NOMO-1 (cell line): ENCODE measurements at regions not wholly inside any gene's neighbourhood (a gene's known extent, or its start where the extent isn't known, plus 50 kb on each side); places are given as distances from the start of the nearest gene placed in this dataset.
"Not testable (repeated sequence)": the region's sequence is repeated elsewhere in the genome, so short reads cannot be mapped to it uniquely, and the experiment has no call there.

Source experiments
- DNase-seq, 2 experiments: peaks; one replicate each; lab custom pipeline; 2025; ENCODE audit not compliant: unreplicated experiment in 2 of 2; lab: John Stamatoyannopoulos, UW

DNA sequence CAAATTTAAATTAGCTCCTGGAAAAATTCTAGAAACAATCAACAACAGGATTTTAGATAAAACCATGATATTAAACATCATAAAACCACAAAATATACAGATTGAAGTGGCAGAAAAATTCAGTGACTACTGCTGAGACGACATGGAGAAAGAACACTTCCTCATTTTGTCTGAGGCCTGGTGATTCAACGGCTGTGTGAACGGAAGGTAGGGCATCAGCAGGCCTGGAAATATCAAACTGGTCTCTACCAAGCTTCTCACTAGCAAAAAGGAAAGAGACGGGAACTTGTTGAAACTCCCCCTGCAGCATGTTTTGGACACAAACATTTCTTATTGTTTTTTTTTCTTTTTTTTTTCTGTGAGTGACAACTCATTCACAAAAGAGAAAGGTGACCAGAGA lies 58.0 kb upstream of the AHI1 start:
- DNase-seq: peak; percentile 79 to 90

DNA sequence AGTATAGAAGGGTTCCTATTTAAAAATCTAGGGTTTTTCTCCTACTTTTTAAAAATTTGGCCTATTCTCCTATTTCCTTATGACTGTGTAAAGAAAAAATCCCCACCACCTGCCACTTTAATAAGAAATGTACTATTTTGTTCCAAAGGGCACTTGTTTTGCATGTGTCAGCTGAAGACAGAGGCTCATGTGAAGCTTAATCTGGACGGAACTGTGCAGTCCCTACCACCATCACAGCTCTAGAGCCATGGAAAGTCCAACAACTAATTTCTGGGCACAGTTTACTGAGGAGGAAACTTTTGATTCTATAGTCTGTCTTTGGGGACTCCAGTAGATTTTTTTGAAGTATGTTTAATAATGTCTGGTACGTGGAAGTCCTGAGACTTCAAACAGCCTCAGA lies 60.0 kb upstream of the AHI1 start:
- DNase-seq: no peak

DNA sequence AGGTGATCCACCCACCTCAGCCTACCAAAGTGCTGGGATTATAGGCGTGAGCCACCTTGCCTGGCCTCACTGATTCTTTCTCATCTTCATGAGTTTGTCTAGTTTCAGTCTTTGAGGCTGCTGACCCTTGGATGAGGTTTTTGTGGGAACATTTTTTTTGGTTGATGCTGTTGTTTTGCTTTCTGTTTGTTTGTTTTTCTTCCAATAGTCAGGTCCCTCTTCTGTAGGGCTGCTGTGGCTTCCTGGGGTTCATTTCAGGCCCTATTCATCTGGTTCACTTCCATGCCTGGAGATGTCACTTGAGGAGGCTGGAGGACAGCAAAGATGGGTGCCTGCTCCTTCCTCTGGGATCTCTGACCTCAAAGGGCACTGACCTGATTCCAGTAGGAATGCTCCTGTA lies 68.1 kb upstream of the AHI1 start:
- DNase-seq: not testable (repeated sequence)

DNA sequence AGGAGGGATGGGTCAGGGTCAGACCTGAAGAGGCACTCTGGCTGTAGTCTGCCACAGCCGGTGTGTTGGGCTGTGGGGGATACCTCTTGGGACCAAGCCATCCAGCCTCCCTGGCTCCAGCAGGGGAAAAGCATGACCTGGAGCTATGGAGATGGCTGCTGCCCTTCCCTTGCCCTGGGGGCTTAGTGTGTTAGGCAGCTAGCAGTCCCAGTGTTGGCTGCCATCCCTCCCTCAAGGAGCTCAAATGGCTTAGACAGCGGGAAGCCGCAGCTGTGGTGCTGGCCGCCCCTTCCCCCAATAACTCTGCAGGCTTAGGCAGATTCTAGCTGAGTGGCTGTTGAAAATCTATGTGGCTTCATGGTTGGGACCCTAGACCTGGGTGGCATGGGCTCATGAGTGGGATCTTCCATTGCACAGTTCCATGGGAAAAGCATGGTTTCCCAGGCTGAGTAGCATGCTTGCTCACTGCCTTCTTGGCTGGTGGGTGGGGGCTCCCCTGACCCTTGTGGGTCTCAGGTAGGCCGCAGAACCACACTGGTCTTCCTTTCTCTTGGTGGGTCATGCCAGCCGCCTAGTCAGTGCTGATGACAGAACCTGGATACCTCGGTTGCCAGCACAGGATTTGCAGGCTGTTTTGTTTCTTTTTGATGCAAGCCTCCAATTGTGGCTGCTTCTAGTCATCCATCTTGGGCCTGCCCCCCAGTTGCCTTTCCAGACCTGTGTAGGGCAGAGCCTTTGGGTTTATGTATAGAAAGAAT lies 69.0 kb upstream of the AHI1 start:
- no peak for DNase-seq

DNA sequence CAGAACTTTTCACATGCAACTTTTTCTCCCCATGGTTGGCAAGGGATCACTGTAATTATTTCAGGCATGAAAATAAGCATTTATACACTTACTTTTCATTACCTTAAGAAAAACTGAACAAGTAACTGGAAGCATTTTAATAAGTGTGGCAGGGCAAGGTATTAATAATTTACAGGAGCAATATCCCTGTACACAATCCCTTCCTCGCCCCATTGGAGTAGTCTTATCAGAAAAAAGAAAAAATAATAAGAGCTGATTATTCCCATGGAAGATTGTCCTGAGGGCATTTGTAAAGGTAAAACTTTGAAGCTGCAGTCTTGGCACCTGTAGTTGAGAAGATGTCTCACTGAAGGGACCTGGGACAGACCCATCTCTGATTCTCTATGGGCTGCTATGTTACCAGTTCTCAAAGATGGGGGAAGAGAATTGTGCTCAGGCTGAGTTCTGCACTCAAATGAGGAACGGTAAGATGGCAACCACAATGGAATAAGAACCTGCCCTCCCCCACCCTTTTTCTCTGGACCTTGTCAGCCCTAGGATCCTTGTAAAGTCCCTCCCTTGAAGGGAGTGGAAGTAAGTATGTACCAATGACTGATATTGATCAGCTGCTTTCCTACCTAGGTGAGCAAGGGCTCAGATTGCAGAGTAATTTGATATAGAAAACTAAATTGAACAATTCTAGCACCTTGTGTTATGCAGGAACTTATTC lies 70.0 kb upstream of the AHI1 start:
- DNase-seq: no peak

DNA sequence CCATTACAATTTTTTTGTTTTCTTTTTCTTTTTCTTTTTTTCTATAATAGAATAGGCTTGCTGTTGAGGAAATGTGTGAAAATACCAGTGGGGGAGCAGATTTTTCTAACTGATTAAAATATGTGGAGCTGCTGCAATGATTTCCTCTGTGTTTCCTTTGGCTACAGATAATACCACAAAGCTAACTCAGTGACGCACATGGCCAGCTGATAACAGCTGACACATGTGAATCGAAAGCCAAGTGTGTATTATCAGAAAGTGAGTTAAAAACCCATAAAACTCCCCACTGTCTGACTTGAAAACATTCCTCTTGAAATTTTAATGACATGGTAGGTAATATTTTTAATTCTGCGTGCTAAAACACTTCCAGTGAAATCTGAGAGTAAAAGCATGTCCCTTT lies 70.8 kb upstream of the AHI1 start:
- DNase-seq: no peak

DNA sequence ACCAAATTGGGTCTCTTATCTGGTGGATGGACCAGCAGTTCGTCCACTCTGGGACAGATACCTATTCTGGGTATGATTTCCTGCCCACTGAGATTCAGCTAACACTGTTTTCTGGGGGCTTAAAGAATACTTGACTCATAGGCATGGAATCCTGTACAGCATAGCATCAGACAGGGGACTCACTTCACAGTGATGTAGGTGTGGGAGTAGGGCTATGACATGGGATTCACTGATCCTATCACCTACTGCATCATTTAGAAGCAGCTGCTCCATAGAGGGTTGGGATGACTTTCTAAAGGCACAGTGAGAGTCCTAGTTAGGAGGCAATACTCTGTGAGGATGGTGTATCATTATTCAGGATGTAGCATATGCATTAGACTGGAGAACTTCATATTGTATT lies 74.5 kb upstream of the AHI1 start:
- DNase-seq: no peak

DNA sequence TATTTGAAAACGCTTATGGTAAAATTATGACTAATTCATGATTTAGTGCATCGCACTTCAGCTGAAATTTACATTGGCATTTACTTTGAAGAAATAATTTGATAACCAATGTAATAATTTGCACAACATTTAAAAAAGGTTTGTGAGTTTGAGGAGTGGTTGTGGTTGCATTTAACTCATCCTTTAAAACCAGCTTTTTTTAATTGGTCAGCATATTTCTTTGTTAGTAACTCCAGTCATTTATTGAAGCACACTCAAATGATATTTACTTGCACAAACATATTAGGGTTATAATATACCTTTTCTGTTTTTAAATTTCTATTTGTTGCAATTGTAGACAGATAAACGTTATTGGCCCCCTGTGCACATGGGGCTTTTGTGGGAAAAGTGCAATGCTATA lies 78.1 kb upstream of the AHI1 start:
- DNase-seq: no peak

DNA sequence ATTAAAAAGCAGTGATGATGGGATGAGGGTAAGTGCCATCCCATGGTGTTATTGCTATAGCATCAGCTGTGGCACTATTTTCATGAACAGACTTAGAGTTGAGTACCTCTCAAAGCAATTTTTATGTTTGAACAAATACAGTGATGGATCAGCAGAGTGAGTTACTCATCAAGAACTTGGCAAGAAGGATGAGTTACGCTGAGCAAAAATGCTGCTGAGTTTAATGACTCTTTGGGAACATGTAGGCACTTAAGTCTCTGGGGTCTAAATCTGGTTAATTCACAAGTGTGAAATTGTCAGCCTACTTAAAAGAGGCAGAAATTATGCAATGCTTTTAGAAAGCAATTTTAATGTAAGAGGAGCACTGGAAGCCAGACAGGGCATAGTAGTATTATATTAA lies 78.5 kb upstream of the AHI1 start:
- no peak for DNase-seq

DNA sequence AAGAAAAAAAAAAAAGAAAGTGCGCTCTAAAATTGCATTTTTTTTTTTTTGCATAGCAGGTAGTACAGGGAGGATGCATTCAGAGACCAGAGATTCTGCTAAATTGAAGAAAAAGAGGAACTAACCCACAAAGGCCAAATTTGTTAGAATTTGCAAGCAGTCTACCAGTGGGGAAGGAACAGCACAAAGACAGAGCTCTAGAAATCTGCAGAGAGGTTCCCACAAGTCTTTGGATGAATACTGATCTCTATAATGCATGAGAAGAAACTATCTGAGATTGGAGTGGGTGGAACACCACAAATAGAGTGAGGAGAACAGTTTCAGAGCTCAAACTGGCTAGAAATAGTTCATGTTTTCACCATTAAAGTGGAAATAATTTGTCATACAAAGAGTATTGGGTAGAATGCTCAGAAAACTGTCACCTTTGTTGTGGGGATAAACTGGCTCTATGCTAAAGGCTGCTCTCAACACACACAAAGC lies 79.6 kb upstream of the AHI1 start:
- DNase-seq: peak; percentile 2 to 41

DNA sequence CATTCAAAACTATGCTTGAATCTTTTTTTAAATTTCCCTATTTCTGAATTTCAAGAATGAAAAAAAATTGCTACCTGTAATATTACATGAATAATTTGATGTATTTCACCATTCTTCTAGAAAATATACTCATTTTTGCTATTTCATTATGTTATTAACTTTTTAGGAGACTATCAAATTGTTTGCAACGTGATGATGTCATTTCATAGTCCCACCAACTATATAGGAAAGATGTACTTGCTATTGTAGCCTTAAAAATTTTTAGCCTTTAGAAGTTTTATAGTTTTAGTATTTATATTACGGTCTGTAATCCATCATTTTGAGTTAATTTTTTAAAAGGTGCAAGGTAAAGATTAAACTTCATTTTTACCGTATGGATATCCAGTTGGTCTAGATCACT lies 81.4 kb upstream of the AHI1 start:
- DNase-seq: no peak

DNA sequence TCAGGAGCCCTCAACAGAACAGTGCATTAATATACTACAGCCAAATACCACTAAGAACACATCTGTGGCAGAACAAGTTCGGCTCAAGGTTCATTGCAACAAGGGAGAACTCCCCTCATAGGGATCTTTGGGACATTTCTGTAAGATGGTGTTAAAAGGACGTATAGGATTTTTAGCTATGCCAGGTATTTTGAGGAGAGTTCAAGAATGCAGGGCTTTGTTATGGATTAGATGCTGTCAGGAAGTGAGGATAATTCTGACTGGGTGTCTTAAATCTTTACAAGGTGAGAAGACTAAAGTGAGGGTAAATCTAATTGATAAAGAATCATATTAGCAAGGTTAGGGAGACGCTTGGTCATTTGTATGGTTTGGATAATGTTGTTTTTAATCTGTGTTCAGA lies 83.7 kb upstream of the AHI1 start:
- no peak for DNase-seq

DNA sequence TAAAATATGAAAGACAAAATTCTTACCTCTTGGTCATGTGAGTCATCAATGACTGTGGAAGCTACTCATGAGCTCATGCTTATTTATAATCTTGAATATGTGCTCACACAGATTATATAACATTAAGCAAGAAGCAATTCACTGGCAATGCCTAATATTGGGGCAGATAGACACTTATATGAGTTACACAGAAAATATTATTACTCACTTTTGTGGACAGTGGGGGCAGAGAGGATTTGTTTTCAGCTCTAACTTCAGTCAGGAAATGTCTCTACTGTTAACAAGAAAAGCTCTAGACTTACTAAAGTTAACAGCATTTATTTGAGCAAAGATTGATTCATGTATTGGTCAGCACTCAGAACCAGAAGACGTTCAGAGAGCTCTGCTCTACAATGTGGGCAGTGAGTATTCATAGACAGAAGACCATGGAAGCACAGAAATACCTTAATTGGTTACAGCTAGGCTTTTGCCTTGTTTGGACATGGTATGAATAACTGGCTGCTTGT lies 85.8 kb upstream of the AHI1 start:
- no peak for DNase-seq

DNA sequence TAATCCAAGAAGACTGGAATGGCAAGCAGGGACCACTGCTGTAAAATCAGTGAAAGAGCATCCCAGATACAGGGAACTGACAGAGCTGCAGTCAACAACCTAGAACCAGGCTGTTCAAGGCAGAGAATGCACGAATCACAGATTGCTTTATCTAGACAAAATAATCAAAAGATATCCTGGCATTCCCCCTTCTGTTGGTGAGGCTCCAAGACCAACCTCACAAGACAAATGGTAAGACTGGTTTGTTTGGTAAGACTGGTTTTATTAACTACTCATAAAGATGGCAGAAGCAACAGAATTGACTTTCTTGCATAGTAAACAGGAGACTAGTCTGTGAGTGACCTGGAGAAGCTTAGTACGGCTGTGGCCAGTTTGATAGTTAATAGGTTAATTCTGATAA lies 88.8 kb upstream of the AHI1 start:
- no peak for DNase-seq

DNA sequence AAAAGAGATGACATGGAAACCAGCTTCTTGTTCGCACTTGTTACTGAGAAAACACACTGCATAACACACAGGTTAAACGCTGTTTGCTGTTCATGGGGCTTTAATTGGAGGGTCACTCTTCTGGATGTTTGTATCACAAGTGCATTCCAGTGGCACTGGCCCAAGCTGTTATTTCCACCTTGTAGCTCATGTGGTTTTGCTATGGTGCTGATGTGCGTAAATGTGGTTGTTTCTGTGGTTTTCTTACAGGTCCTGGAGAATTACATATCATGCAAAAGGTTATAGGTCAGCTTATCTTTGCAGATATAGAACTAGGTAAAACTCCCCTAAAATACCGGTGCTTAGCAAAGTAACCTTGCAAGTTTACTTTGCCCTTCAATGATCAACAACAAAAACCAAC lies 89.3 kb upstream of the AHI1 start:
- DNase-seq: no peak

DNA sequence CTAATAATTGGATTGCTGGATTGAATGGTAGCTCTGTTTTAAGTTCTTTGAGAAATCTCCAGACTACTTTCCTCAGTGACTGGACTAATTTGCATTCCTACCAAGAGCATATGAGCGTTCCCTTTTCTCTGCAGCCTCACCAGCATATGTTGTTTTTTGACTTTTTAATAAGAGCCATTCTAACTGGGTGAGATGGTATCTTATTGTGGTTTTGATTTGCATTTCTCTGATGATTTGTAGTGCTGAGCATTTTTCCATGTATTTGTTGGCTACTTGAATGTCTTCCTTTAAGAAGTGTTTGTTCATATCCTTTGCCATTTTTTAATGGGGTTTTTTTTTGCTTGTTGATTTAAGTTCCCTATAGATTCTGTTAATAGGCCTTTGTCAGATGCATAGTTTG lies 94.7 kb upstream of the AHI1 start:
- DNase-seq: no peak

DNA sequence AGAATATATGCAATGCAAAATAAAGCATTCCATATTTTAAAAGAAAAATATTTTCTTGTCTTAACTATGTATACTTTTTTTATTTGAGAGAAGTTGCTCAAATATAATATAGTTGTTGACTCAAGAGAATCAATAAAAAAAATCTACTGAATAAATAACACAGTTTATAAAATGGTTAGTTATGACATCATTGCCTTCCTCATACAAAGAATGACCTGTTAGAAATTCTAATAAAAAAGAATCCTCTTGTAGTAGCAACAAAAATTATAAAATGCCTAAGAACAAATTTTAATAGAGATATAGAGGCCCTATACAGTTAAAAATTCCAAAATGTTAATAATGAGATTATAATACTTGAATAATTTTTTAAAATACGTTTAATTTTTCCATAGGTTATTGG lies 96.5 kb upstream of the AHI1 start:
- DNase-seq: no peak

DNA sequence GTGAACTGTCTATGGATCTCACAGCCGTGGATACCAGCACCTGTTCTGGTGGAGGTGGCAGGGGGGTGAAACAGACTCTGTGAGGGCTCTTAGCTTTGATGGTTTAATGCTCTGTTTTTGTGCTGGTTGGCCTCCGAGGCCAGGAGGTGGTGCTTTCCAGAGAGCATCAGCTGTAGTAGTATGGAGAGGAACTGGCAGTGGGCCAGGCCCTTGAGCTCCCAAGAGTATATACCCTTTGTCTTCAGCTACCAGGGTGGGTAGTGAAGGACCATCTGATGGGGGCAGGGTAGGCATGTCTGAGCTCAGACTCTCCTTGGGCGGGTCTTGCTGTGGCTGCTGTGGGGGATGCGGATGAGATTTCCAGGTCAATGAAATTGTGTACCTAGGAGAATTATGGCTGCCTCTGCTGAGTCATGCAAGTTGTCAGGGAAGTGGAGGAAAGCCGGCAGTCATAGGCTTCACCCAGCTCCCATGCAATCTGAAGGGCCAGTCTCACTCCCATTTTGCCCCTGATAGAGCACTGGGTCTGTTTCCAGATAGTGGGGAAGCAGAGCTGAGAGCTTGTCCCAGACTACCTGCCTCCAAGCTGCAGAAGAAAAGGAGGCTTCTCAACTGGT lies 102.7 kb upstream of the AHI1 start:
- no peak for DNase-seq

DNA sequence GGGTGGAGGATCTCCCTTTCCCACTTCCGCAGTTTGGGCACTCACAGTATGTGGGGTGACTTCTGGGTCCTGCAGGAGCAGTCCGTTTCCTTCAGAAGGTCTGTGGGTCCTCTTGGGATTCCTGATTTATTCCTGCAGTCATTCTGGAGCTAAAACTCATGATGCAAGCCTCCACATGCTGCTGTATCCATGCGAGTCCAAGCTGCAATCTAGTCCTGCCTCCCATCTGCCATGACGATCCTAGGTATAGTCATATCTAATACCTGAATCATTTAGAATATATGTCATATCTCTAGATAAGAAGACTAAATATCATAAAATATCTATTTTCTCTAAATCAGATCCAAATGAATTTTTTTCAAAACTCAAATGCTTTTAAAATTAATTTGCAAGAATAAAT lies 103.4 kb upstream of the AHI1 start:
- no peak for DNase-seq

DNA sequence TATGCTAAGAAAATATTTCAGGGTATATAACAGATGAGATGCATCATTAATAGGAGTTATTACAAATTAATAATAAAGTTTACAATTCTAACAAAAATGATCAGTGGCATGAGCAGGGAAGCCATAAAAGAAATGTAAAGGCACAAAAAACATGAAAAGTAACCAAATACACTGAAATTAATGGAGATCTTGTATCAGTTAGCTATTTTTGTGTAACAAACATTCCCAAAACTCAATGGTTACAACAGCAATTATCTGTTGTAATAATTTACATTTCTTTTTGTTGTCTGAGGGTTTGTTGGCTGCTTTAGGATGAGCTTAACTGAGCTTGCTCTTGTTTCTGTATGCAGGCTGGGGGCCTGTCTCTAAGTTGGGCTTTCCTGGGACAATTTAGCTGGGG lies 104.3 kb upstream of the AHI1 start:
- DNase-seq: no peak

DNA sequence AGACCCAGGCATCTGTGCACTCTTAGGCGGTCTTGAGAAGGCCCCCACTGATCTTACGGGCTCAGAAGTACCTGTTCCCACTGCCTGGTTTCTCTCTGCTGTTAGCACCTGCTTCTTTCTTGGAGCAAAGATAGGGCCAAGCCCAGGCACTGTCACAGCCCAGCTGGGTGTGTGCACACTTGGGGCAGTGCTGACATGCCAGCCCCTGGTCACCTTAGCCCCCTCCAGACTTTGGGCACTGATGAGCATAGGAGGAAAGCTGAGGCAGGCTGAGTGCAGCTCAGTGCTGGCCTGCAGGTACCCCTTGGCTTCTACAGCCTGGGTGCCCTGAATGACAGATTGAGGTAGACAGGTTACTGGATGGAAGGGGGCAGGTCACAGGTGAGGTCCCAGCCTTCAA lies 105.7 kb upstream of the AHI1 start:
- DNase-seq: no peak
